Activated B cell treated with CpG ODN at 0.5 μM for 24 hours (primary cell): ENCODE measurements at regions not wholly inside any gene's neighbourhood (a gene's known extent, or its start where the extent isn't known, plus 50 kb on each side); places are given as distances from the start of the nearest gene placed in this dataset.

ENCODE experiments used
- ATAC-seq: fragments of 200-7000 bp; cut with Tn5 transposase; one replicate; pipeline ENCODE4 v1.10.0; 2021; ENCODE audit warnings: low read depth, mild to moderate bottlenecking, moderate library complexity
- CTCF ChIA-PET: fragments of 350-600 bp; sonication (Branson Sonifier 250); formaldehyde crosslinking; loops from one replicate; lab custom pipeline; 2021; ENCODE audit warnings: antibody characterized with exemption; lab: Charles Lee
- POLR2A ChIA-PET: fragments of 350-600 bp; sonication (Branson Sonifier 250); formaldehyde crosslinking; loops from one replicate; lab custom pipeline; 2021; ENCODE audit warnings: antibody characterized with exemption; lab: Charles Lee
- DNase-seq: peaks from one replicate; pipeline ENCODE4 v3.0.0; 2022
- H3K27ac Mint-ChIP-seq: one replicate; pipeline ENCODE4 v1.8.0; 2020; ENCODE audit warnings: mixed read lengths
- H3K27me3 Mint-ChIP-seq: one replicate; pipeline ENCODE4 v1.8.0; 2021; ENCODE audit warnings: mixed read lengths
- H3K36me3 Mint-ChIP-seq: one replicate; pipeline ENCODE4 v1.8.0; 2021; ENCODE audit warnings: low read depth, mixed read lengths
- H3K4me1 Mint-ChIP-seq: one replicate; pipeline ENCODE4 v1.8.0; 2021; ENCODE audit warnings: mixed read lengths
- H3K4me3 Mint-ChIP-seq: one replicate; pipeline ENCODE4 v1.8.0; 2020; ENCODE audit warnings: mild to moderate bottlenecking, mixed read lengths
- H3K9me3 Mint-ChIP-seq: one replicate; pipeline ENCODE4 v1.8.0; 2020; ENCODE audit warnings: mixed read lengths
- intact Hi-C: fragments of 100-400 bp; cut with micrococcal nuclease; formaldehyde crosslinking; loops from one replicate; pipeline ENCODE4 v1.15.1; 2024
- TF ChIP-seq, protein P1 (sequence below): fragments of 200-600 bp; IDR thresholded peaks from one replicate; pipeline ENCODE4 v1.8.0; 2022; ENCODE audit warnings: antibody characterized with exemption, mild to moderate bottlenecking

DNA sequence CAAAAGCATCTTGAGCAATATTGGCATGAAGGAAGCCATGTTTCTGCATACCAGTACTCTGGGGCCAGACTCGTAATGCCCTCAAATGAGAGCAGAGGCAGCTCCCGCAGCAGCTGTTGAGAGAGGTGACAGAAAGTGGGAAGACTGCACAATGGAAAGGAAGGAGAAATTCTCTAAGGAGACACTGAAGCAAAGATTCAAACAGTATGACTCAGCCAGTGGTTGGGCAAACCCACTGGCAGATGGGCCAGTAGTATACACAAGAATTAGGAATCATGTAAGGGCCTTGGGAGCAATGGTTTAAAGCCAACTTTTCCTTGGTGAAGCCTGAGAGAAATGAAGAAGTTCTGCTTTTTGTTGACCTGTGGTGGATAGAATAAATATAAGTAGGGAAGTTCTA, 2092.7 kb upstream of the PIK3C3 start:
- CTCF ChIA-PET: no interaction called here
- DNase-seq: no peak

DNA sequence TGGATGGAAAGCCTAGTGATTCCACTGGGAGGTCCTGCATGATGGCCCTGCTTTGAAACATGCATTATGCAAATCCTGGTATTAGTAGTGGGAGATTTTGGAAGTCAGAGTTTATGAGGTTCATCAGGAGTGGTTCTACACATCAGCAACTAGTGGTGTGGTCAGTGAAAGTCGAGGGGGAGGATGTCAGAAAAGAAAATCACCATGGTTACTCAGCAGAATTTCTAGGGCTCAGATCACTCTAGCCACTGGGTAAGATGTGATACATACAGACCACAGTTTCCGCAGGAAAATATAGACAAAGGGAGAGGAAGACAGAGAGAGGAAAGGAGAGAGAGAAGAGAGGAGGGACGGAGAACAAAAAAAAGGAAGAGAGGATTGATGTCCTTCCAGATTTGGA, 2100.7 kb upstream of the PIK3C3 start:
- H3K4me3 Mint-ChIP-seq: no peak overlapping the region
- DNase-seq (no peak), ATAC-seq (no peak)
- POLR2A ChIA-PET: no interaction called here
- H3K9me3 Mint-ChIP-seq: peaks cover 3% of the 10 kb centered on the region
- H3K27me3 Mint-ChIP-seq: no peaks in the 10 kb centered on the region
- H3K27ac Mint-ChIP-seq: no peak overlapping the region
- H3K4me1 Mint-ChIP-seq: no peaks in the 10 kb centered on the region
- intact Hi-C loops: no loop called here
- CTCF ChIA-PET: no interaction called here
- no peaks in the 10 kb centered on the region for H3K36me3 Mint-ChIP-seq
- TF ChIP-seq, protein P1, sequence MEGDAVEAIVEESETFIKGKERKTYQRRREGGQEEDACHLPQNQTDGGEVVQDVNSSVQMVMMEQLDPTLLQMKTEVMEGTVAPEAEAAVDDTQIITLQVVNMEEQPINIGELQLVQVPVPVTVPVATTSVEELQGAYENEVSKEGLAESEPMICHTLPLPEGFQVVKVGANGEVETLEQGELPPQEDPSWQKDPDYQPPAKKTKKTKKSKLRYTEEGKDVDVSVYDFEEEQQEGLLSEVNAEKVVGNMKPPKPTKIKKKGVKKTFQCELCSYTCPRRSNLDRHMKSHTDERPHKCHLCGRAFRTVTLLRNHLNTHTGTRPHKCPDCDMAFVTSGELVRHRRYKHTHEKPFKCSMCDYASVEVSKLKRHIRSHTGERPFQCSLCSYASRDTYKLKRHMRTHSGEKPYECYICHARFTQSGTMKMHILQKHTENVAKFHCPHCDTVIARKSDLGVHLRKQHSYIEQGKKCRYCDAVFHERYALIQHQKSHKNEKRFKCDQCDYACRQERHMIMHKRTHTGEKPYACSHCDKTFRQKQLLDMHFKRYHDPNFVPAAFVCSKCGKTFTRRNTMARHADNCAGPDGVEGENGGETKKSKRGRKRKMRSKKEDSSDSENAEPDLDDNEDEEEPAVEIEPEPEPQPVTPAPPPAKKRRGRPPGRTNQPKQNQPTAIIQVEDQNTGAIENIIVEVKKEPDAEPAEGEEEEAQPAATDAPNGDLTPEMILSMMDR: no peak

More for the DNA sequence above, 2092.7 kb upstream of the PIK3C3 start:
- no peak overlapping the region for H3K27ac Mint-ChIP-seq
- H3K4me1 Mint-ChIP-seq: no peaks in the 10 kb centered on the region
- POLR2A ChIA-PET: no interaction called here
- TF ChIP-seq, protein P1: no peak
- intact Hi-C loops: no loop called here
- no peaks in the 10 kb centered on the region for H3K27me3 Mint-ChIP-seq
- H3K9me3 Mint-ChIP-seq: peaks cover 6% of the 10 kb centered on the region
- no peak overlapping the region for H3K4me3 Mint-ChIP-seq
- H3K36me3 Mint-ChIP-seq: no peaks in the 10 kb centered on the region
- ATAC-seq: no peak

DNA sequence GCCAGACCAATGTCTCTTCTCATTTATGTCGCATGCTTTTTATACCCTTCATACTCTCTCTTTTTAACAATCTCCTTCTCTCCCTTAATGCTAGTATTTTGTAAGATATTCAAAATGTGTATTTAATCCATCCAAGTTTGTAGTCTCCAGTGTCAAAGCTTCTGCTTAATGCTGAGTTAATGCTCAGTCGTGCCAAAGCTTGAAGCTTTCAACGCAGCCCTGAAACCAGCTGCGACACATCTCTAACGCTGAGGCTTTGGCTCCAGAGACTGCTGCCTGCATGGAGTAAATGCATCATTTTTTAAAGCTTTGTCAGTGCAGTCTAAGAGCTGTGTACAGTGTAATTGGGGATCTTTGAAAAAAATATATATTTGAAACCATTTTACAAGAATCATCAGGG, 2108.8 kb upstream of the PIK3C3 start:
- ChIA-PET POLR2A (no interaction called here), CTCF (no interaction called here)
- TF ChIP-seq, protein P1: no peak
- DNase-seq (no peak), ATAC-seq (no peak)
- Mint-ChIP-seq H3K27ac (no peak overlapping the region), H3K9me3 (no peaks in the 10 kb centered on the region), H3K27me3 (no peaks in the 10 kb centered on the region), H3K36me3 (no peaks in the 10 kb centered on the region), H3K4me1 (no peaks in the 10 kb centered on the region), H3K4me3 (no peak overlapping the region)
- intact Hi-C loops: no loop called here

DNA sequence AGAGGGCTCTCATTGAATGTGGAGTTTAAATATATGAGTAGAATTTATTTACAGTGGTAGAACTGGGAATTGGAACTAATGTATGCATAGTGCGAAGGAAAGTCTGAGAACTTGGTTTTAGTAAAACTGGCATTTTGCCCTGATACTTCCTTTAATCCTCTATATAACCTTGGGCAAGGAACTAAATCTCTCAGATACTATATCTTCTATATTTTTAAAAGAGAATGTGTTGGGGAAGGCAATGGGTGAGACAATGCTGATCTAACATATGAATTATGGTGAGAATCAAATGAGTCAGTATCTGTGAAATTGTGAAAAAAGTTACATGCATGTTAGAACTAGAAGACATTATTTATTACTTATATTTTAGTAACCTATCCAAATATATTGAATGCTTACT, 2109.4 kb upstream of the PIK3C3 start:
- no peak overlapping the region for H3K27ac Mint-ChIP-seq
- TF ChIP-seq, protein P1: no peak
- no peak for ATAC-seq
- no peaks in the 10 kb centered on the region for H3K9me3 Mint-ChIP-seq
- H3K27me3 Mint-ChIP-seq: no peaks in the 10 kb centered on the region
- ChIA-PET POLR2A (no interaction called here), CTCF (no interaction called here)
- intact Hi-C loops: no loop called here
- no peaks in the 10 kb centered on the region for H3K4me1 Mint-ChIP-seq
- DNase-seq: no peak
- H3K4me3 Mint-ChIP-seq: no peak overlapping the region
- H3K36me3 Mint-ChIP-seq: no peaks in the 10 kb centered on the region

DNA sequence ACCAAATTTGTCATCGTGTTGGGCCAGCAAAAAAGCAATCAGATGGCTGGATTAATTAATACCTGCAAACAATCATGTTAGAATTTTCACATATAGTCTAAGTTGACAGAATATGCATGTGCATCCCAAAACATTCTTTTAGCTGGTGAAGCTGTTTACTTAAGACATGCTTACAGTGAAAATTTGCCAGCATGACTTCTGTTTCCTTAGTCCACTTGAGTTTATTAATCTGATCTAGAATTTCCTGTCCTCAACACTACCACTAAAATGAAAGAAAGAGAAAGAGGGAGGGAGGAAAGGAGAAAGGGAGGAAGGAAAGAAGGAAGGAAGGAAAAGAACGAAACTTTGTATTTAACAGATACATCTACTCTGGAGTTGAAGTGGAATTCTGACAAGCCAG, 2109.9 kb upstream of the PIK3C3 start:
- POLR2A ChIA-PET: no interaction called here
- no peak overlapping the region for H3K27ac Mint-ChIP-seq
- H3K36me3 Mint-ChIP-seq: no peaks in the 10 kb centered on the region
- DNase-seq (no peak), ATAC-seq (no peak)
- CTCF ChIA-PET: no interaction called here
- no peak overlapping the region for H3K4me3 Mint-ChIP-seq
- no peaks in the 10 kb centered on the region for H3K9me3 Mint-ChIP-seq
- intact Hi-C loops: no loop called here
- H3K4me1 Mint-ChIP-seq: no peaks in the 10 kb centered on the region
- no peaks in the 10 kb centered on the region for H3K27me3 Mint-ChIP-seq
- TF ChIP-seq, protein P1: no peak
